ENCODE measurements at regions not wholly inside any gene's neighbourhood (a gene's known extent, or its start where the extent isn't known, plus 50 kb on each side); places are given as distances from the start of the nearest gene placed in this dataset.
"Not testable (repeated sequence)": the region's sequence is repeated elsewhere in the genome, so short reads cannot be mapped to it uniquely, and the experiment has no call there.

- TF ChIP-seq CTCF (IDR thresholded peaks at IDR 0.05; ENCODE audit: low read depth, low read length), result no peak
- DNase-seq (ENCODE audit: low read depth in 2 of 2), result no peak
- no peak overlapping the region for H3K4me3 ChIP-seq (replicated peaks in 1 of 2; ENCODE audit: low read depth in 2 of 2, low read length in 2 of 2)
These were observed 76.0 kb upstream of the PEG3 start for GRCh38 chr19:56916528-56916927.

- TF ChIP-seq CTCF (IDR thresholded peaks at IDR 0.05; ENCODE audit: low read depth, low read length), result no peak
- H3K4me3 ChIP-seq (replicated peaks in 1 of 2; ENCODE audit: low read depth in 2 of 2, low read length in 2 of 2), result no peak overlapping the region
- no peak for DNase-seq (ENCODE audit: low read depth in 2 of 2)
These were observed 77.0 kb upstream of the PEG3 start for GRCh38 chr19:56917529-56917928.

- no peak for TF ChIP-seq CTCF (IDR thresholded peaks at IDR 0.05; ENCODE audit: low read depth, low read length)
- no peak for DNase-seq (ENCODE audit: low read depth in 2 of 2)
- no peak overlapping the region for H3K4me3 ChIP-seq (replicated peaks in 1 of 2; ENCODE audit: low read depth in 2 of 2, low read length in 2 of 2)
These were observed 77.5 kb upstream of the PEG3 start for GRCh38 chr19:56917998-56918397.

- DNase-seq (ENCODE audit: low read depth in 2 of 2), result no peak
These were observed 78.3 kb upstream of the PEG3 start for GRCh38 chr19:56918682-56919307.

GRCh38 chr19:56919308-56919995 is 78.9 kb upstream of the PEG3 start:
- TF ChIP-seq CTCF (IDR thresholded peaks at IDR 0.05; ENCODE audit: low read depth, low read length), result no peak
- no peak overlapping the region for H3K4me3 ChIP-seq (replicated peaks in 1 of 2; ENCODE audit: low read depth in 2 of 2, low read length in 2 of 2)
- DNase-seq (ENCODE audit: low read depth in 2 of 2), result no peak

More at GRCh38 chr19:56918682-56919307, 78.3 kb upstream of the PEG3 start:
- H3K4me3 ChIP-seq (replicated peaks in 1 of 2; ENCODE audit: low read depth in 2 of 2, low read length in 2 of 2), result no peak overlapping the region
- no peak for TF ChIP-seq CTCF (IDR thresholded peaks at IDR 0.05; ENCODE audit: low read depth, low read length)

GRCh38 chr19:56926094-56926493 is 85.6 kb upstream of the PEG3 start:
- not testable (repeated sequence) for H3K4me3 ChIP-seq (replicated peaks in 1 of 2; ENCODE audit: low read depth in 2 of 2, low read length in 2 of 2); DNase-seq (ENCODE audit: low read depth in 2 of 2)

GRCh38 chr19:56927294-56927693 is 86.8 kb upstream of the PEG3 start:
- no peak for TF ChIP-seq CTCF (IDR thresholded peaks at IDR 0.05; ENCODE audit: low read depth, low read length)
- DNase-seq (ENCODE audit: low read depth in 2 of 2), result no peak
- no peak overlapping the region for H3K4me3 ChIP-seq (replicated peaks in 1 of 2; ENCODE audit: low read depth in 2 of 2, low read length in 2 of 2)
